Cardiac muscle cell (in vitro differentiated cells and primary cell): ENCODE measurements at regions not wholly inside any gene's neighbourhood (a gene's known extent, or its start where the extent isn't known, plus 50 kb on each side); places are given as distances from the start of the nearest gene placed in this dataset.

Source experiments
- DNase-seq, 2 donors: peaks; one replicate each; pipeline versions ENCODE4 v3.0.0 to v3.0.0-alpha.2; 2010 to 2017; ENCODE audit warnings: low read depth in 1 of 2, low spot score in 1 of 2
- H3K27ac ChIP-seq: fragments of 200-600 bp; sonication (generic); 2 replicates; pipeline ENCODE4 v1.5.1; 2016
- H3K27me3 ChIP-seq: fragments of 200-600 bp; sonication (generic); 2 replicates; pipeline ENCODE4 v1.6.0; 2016; ENCODE audit warnings: control low read depth
- H3K36me3 ChIP-seq: fragments of 200-600 bp; sonication (generic); 2 replicates; pipeline ENCODE4 v1.5.1; 2016; ENCODE audit warnings: control low read depth
- H3K4me1 ChIP-seq: fragments of 200-600 bp; sonication (generic); 2 replicates; pipeline ENCODE4 v1.8.1; 2017; ENCODE audit warnings: low read depth, mild to moderate bottlenecking, mixed run types
- H3K4me3 ChIP-seq: fragments of 200-600 bp; sonication (generic); 2 replicates; pipeline ENCODE4 v1.5.1; 2016; ENCODE audit warnings: mild to moderate bottlenecking
- H3K9me3 ChIP-seq: fragments of 200-600 bp; sonication (generic); 2 replicates; pipeline ENCODE4 v1.5.1; 2017; ENCODE audit warnings: low read depth, mild to moderate bottlenecking, control low read depth
- CTCF ChIP-seq: IDR thresholded peaks from 2 replicates; pipeline ENCODE4 v1.5.1; 2012; ENCODE audit warnings: low read depth, mild to moderate bottlenecking, low read length

DNA sequence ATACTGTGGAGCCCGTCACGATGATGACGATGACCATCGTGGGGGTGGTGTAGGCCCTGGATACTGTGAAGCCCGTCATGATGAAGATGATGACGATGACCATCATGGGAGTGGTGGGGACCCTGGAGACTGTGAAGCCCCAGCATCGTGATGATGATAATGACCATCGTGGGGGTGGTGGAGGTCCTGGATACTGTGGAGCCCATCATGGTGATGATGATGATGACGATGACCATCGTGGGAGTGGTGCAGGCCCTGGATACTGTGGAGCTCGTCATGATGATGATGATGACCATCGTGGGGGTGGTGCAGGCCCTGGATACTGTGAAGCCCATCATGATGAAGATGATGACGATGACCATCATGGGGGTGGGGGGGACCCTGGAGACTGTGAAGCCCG lies 81.0 kb upstream of the SALL3 start:
- no peak overlapping the region for H3K27ac ChIP-seq
- no peaks in the 10 kb centered on the region for H3K4me1 ChIP-seq
- TF ChIP-seq CTCF, result no peak
- no peaks in the 10 kb centered on the region for H3K27me3 ChIP-seq
- no peaks in the 10 kb centered on the region for H3K36me3 ChIP-seq
- no peak for DNase-seq
- H3K9me3 ChIP-seq, result no peaks in the 10 kb centered on the region
- no peak overlapping the region for H3K4me3 ChIP-seq

DNA sequence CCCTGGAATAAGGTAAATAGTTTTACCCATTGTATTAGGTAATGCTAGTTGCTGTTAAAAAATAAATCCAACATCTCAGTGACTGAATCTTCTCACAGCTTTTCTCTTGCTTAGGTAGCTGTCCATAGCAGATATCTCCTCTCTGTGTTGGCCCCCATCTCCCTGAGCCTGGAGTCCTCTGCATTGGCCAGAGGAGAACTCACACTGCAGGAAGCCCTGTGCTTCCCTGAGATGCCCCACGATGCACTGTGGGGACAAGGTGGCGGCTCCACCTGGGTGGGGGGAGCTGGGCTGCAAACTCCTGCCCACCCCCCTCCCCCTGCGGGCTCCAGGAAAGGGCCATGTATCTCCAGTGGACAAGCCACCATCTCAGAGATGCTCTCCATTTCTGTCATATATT lies 80.4 kb upstream of the SALL3 start:
- Histone ChIP-seq H3K36me3 (no peaks in the 10 kb centered on the region), H3K9me3 (no peaks in the 10 kb centered on the region), H3K27me3 (no peaks in the 10 kb centered on the region), H3K27ac (no peak overlapping the region), H3K4me1 (no peaks in the 10 kb centered on the region), H3K4me3 (no peak overlapping the region)
- TF ChIP-seq CTCF, result no peak
- DNase-seq, result no peak

GRCh38 chr18:78900938-78901909 lies 78.4 kb upstream of the SALL3 start:
- no peaks in the 10 kb centered on the region for H3K36me3 ChIP-seq
- no peak overlapping the region for H3K27ac ChIP-seq
- no peaks in the 10 kb centered on the region for H3K9me3 ChIP-seq
- H3K4me3 ChIP-seq, result no peak overlapping the region
- no peak for TF ChIP-seq CTCF
- H3K27me3 ChIP-seq, result no peaks in the 10 kb centered on the region
- no peak for DNase-seq
- H3K4me1 ChIP-seq, result no peaks in the 10 kb centered on the region

DNA sequence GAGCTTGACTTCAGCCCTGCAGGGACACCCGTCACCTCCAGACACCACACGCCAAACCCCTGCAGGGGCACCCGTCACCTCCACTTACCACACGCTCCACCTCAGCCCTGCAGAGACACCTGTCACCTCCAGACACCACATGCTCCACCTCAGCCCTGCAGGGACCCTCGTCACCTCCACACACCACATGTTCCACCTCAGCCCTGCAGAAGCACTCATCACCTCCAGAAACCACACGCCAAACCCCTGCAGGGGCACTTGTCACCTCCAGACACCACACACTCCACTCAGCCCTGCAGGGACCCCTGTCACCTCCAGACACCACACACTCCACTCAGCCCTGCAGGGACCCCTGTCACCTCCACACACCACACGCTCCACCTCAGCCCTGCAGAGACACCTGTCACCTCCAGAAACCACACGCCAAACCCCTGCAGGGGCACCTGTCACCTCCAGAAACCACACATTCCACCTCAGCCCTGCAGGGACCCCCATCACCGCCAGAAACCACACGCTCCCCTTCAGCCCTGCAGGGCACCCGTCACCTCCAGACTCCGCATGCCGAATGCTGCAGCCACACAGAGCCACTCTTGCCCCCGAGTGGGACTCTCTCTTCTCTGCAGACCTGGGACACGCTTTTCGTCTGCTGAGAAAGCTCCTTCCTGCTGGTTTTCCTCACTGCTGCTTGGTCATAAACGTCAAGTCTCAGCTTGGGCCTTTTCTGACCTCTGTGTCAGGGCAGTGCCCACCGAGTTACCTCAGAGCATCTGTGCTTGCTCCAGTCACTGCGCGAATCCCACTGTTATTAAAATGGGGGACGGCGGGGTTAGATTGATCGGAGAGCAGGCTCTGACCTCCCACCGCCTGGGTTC lies 77.5 kb upstream of the SALL3 start:
- no peak for TF ChIP-seq CTCF
- no peak for DNase-seq

DNA sequence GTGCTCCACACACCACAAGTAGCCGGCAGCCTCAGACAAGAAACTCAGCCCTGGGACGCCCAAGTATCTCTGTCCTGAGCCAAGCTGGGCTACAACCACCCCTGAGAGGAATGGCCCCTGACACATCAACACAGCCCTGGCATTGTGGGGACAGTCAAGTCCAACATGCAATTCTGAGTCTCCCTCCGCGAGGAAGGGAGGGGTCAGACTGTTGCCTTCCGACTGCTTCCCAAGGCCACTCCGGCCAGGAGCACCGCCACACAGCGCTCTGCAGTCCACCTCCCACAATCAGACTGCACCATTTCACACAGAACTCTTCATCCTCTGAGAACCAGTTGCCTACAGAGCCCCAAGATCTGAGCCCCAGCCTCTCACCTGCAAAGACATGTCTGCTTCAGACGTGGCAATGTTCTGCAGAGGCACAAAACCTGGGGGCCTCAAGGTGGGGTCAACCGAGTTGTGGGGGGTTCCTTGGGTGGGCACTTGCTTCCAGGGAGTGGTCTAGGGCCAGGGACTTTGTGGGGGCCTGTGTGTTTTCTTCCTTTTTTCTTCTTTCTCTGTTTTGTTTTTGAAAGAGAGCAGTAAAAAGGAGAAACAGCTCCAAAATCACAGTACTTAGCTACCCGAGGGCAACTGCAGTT lies 76.7 kb upstream of the SALL3 start:
- no peaks in the 10 kb centered on the region for H3K36me3 ChIP-seq
- H3K4me1 ChIP-seq, result no peaks in the 10 kb centered on the region
- H3K27ac ChIP-seq, result no peak overlapping the region
- no peak for DNase-seq
- H3K9me3 ChIP-seq, result no peaks in the 10 kb centered on the region
- H3K27me3 ChIP-seq, result no peaks in the 10 kb centered on the region
- no peak for TF ChIP-seq CTCF
- no peak overlapping the region for H3K4me3 ChIP-seq

More for the DNA sequence above, 77.5 kb upstream of the SALL3 start:
- Histone ChIP-seq H3K27ac (no peak overlapping the region), H3K4me3 (no peak overlapping the region), H3K4me1 (no peaks in the 10 kb centered on the region), H3K36me3 (no peaks in the 10 kb centered on the region), H3K27me3 (no peaks in the 10 kb centered on the region), H3K9me3 (no peaks in the 10 kb centered on the region)
